ENCODE measurements at regions not wholly inside any gene's neighbourhood (a gene's known extent, or its start where the extent isn't known, plus 50 kb on each side); places are given as distances from the start of the nearest gene placed in this dataset.
"Not testable (repeated sequence)": the region's sequence is repeated elsewhere in the genome, so short reads cannot be mapped to it uniquely, and the experiment has no call there.

- DNase-seq = no peak
Measured at GRCh38 chr5:92868442-92868841, 712.6 kb downstream of the NR2F1-AS1 start.

GRCh38 chr5:92864591-92864990 is 716.4 kb downstream of the NR2F1-AS1 start:
- DNase-seq = no peak

GRCh38 chr5:92863666-92864065 is 717.4 kb downstream of the NR2F1-AS1 start:
- no peak for DNase-seq

- no peak for DNase-seq
Measured at GRCh38 chr5:92861531-92862285, 719.3 kb downstream of the NR2F1-AS1 start.

GRCh38 chr5:92860061-92860460 is 721.0 kb downstream of the NR2F1-AS1 start:
- no peak for DNase-seq

GRCh38 chr5:92852219-92852618 is 728.8 kb downstream of the NR2F1-AS1 start:
- DNase-seq = no peak

- DNase-seq = no peak
Measured at GRCh38 chr5:92850886-92851285, 730.1 kb downstream of the NR2F1-AS1 start.

- DNase-seq = no peak
Measured at GRCh38 chr5:92849756-92850155, 731.3 kb downstream of the NR2F1-AS1 start.

- peak; percentile 8 for DNase-seq
Measured at GRCh38 chr5:92841604-92842155, 739.3 kb downstream of the NR2F1-AS1 start.

GRCh38 chr5:92838253-92838652 is 742.8 kb downstream of the NR2F1-AS1 start:
- no peak for DNase-seq

- no peak for DNase-seq
Measured at GRCh38 chr5:92836855-92837755, 743.9 kb downstream of the NR2F1-AS1 start.

- DNase-seq = no peak
Measured at GRCh38 chr5:92835712-92836111, 745.3 kb downstream of the NR2F1-AS1 start.

- not testable (repeated sequence) for DNase-seq
Measured at GRCh38 chr5:92823551-92823950, 757.5 kb downstream of the NR2F1-AS1 start.

- no peak for DNase-seq
Measured at GRCh38 chr5:92822183-92822582, 758.8 kb downstream of the NR2F1-AS1 start.

GRCh38 chr5:92809855-92810465 is 771.1 kb downstream of the NR2F1-AS1 start:
- no peak for DNase-seq

GRCh38 chr5:92808474-92808873 is 772.5 kb downstream of the NR2F1-AS1 start:
- DNase-seq = no peak

GRCh38 chr5:92807085-92807484 is 773.9 kb downstream of the NR2F1-AS1 start:
- DNase-seq = no peak

- DNase-seq = no peak
Measured at GRCh38 chr5:92805446-92805845, 775.6 kb downstream of the NR2F1-AS1 start.

- DNase-seq = peak; percentile 47
Measured at GRCh38 chr5:92801911-92802310, 779.1 kb downstream of the NR2F1-AS1 start.

GRCh38 chr5:92800365-92800764 is 780.7 kb downstream of the NR2F1-AS1 start:
- DNase-seq = no peak

- no peak for DNase-seq
Measured at GRCh38 chr5:92795633-92796032, 785.4 kb downstream of the NR2F1-AS1 start.

GRCh38 chr5:92780057-92780456 is 801.0 kb downstream of the NR2F1-AS1 start:
- no peak for DNase-seq

GRCh38 chr5:92779536-92779935 is 801.5 kb downstream of the NR2F1-AS1 start:
- no peak for DNase-seq
